Hepatocyte (in vitro differentiated cells): ENCODE measurements at regions not wholly inside any gene's neighbourhood (a gene's known extent, or its start where the extent isn't known, plus 50 kb on each side); places are given as distances from the start of the nearest gene placed in this dataset.

ENCODE experiments used
- DNase-seq: peaks from one replicate; pipeline ENCODE4 v3.0.0-alpha.2; 2016; ENCODE audit warnings: low spot score
- H2AFZ ChIP-seq: fragments of 200-600 bp; sonication (generic); 2 replicates; pipeline ENCODE4 v1.6.0; 2016; ENCODE audit warnings: antibody characterized with exemption, mild to moderate bottlenecking
- H3K27ac ChIP-seq: fragments of 200-600 bp; sonication (generic); 2 replicates; pipeline ENCODE4 v1.5.1; 2016; ENCODE audit warnings: mild to moderate bottlenecking
- H3K27me3 ChIP-seq: fragments of 200-600 bp; sonication (generic); 2 replicates; pipeline ENCODE4 v1.6.1; 2016
- H3K36me3 ChIP-seq: fragments of 200-600 bp; sonication (generic); replicated peaks from 2 replicates; pipeline ENCODE4 v1.5.1; 2016; ENCODE audit warnings: low read depth; ENCODE audit not compliant: insufficient read depth
- H3K4me1 ChIP-seq: fragments of 200-600 bp; sonication (generic); 2 replicates; pipeline ENCODE4 v1.5.1; 2016; ENCODE audit warnings: mild to moderate bottlenecking, moderate library complexity; ENCODE audit not compliant: insufficient read depth
- H3K4me2 ChIP-seq: fragments of 200-600 bp; sonication (generic); 2 replicates; pipeline ENCODE4 v1.6.0; 2016
- H3K4me3 ChIP-seq: fragments of 200-600 bp; sonication (generic); 2 replicates; pipeline ENCODE4 v1.5.1; 2016; ENCODE audit warnings: mild to moderate bottlenecking
- H3K79me2 ChIP-seq: fragments of 200-600 bp; sonication (generic); 2 replicates; pipeline ENCODE4 v1.6.0; 2017; ENCODE audit warnings: mild to moderate bottlenecking
- H3K9me2 ChIP-seq: fragments of 200-600 bp; sonication (generic); replicated peaks from 2 replicates; pipeline ENCODE4 v1.6.0; 2017; ENCODE audit warnings: mild to moderate bottlenecking; ENCODE audit not compliant: insufficient read depth
- H3K9me3 ChIP-seq: fragments of 200-600 bp; sonication (generic); 2 replicates; pipeline ENCODE4 v1.5.1; 2016; ENCODE audit warnings: low read depth, mild to moderate bottlenecking
- H4K20me1 ChIP-seq: fragments of 200-600 bp; sonication (generic); 2 replicates; pipeline ENCODE4 v1.6.0; 2016; ENCODE audit warnings: mild to moderate bottlenecking; ENCODE audit not compliant: insufficient read depth, poor library complexity, severe bottlenecking
- EZH2 ChIP-seq: fragments of 200-600 bp; sonication (generic); IDR thresholded peaks from 2 replicates; pipeline ENCODE4 v1.6.1; 2016; ENCODE audit warnings: antibody characterized with exemption, mild to moderate bottlenecking, borderline replicate concordance
- EZH2phosphoT487 ChIP-seq: fragments of 200-600 bp; sonication (generic); IDR thresholded peaks from one replicate; pipeline ENCODE4 v1.6.1; 2018; ENCODE audit warnings: antibody characterized with exemption, mild to moderate bottlenecking, low read depth, moderate library complexity; ENCODE audit not compliant: unreplicated experiment, severe bottlenecking
- WGBS: methylation state at CpG from one replicate; pipeline ENCODE4 v1.1.6; 2016; ENCODE audit warnings: low lambda C conversion rate; ENCODE audit errors: missing lambda C conversion rate; 5-methylcytosine and 5-hydroxymethylcytosine counted together
- TF ChIP-seq, protein P1 (sequence below): fragments of 200-600 bp; sonication (generic); IDR thresholded peaks from 2 replicates; pipeline ENCODE4 v1.5.1; 2016; ENCODE audit warnings: antibody characterized with exemption, mild to moderate bottlenecking; ENCODE audit not compliant: poor library complexity

DNA sequence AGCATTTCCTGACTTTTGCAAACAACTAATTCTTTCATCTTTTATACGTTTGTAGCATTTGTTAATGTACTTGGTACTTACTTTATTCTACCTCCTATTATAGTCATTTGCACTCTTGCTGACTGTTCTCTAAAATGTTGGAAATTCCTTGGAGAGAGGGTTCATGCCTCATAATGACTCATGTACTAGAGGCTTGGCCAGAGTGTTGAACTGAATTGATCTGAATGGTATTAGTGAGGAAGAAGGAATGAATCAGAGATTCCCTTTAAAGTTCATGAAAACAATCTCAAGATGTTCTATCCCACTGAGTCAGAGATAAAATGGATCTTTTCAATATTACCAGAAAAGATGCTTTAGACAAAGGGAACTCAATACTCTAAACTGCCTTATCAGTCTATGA is 383.4 kb downstream of the SEC16B start:
- Histone ChIP-seq H3K9me3 (no peaks in the 10 kb centered on the region), H3K4me1 (peaks cover 9% of the 10 kb centered on the region), H4K20me1 (no peaks in the 10 kb centered on the region), H3K27me3 (no peaks in the 10 kb centered on the region), H3K4me2 (no peak overlapping the region), H3K4me3 (no peak overlapping the region), H3K36me3 (no peaks in the 10 kb centered on the region), H3K27ac (peak overlapping the region; percentile 56), H3K79me2 (no peaks in the 10 kb centered on the region), H3K9me2 (no peaks in the 10 kb centered on the region), H2AFZ (no peak overlapping the region)
- no peak for DNase-seq
- WGBS, result 35% methylated on average over 1 of the region's 1 CpG
- TF ChIP-seq EZH2phosphoT487 (no peak), EZH2 (no peak)
- TF ChIP-seq, protein P1, sequence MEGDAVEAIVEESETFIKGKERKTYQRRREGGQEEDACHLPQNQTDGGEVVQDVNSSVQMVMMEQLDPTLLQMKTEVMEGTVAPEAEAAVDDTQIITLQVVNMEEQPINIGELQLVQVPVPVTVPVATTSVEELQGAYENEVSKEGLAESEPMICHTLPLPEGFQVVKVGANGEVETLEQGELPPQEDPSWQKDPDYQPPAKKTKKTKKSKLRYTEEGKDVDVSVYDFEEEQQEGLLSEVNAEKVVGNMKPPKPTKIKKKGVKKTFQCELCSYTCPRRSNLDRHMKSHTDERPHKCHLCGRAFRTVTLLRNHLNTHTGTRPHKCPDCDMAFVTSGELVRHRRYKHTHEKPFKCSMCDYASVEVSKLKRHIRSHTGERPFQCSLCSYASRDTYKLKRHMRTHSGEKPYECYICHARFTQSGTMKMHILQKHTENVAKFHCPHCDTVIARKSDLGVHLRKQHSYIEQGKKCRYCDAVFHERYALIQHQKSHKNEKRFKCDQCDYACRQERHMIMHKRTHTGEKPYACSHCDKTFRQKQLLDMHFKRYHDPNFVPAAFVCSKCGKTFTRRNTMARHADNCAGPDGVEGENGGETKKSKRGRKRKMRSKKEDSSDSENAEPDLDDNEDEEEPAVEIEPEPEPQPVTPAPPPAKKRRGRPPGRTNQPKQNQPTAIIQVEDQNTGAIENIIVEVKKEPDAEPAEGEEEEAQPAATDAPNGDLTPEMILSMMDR, result no peak

GRCh38 chr1:177585302-177586220 is 384.3 kb downstream of the SEC16B start:
- DNase-seq, result peak; percentile 80
- Histone ChIP-seq H3K36me3 (no peaks in the 10 kb centered on the region), H4K20me1 (no peaks in the 10 kb centered on the region), H2AFZ (no peak overlapping the region), H3K79me2 (no peaks in the 10 kb centered on the region), H3K4me1 (peaks cover 9% of the 10 kb centered on the region), H3K9me3 (no peaks in the 10 kb centered on the region), H3K4me2 (peak overlapping the region; percentile 27), H3K27ac (peak overlapping the region; percentile 82), H3K27me3 (no peaks in the 10 kb centered on the region), H3K9me2 (no peaks in the 10 kb centered on the region), H3K4me3 (no peak overlapping the region)
- TF ChIP-seq EZH2phosphoT487 (no peak), EZH2 (no peak)
- TF ChIP-seq, protein P1, result no peak
- WGBS, result 11% methylated on average over 3 of the region's 3 CpGs

DNA sequence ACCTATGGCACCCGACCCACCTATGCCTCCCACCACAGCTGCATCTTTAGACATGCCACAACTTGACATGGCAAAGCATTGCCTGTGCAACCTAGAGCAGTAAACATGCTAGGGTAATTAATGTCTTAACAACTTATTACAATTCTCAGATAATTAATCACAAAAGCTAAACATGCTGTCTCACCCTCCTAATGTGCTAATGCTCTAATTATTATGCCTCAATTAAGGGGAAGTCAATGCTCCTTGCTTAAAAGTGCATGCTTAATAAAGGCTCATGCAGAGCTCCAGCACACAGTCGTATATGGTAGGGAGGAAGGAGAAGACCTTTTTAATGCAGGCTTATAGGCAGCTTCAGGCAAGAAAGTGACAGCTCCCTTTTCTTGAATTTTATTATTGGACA is 396.0 kb downstream of the SEC16B start:
- no peak overlapping the region for H2AFZ ChIP-seq
- no peak overlapping the region for H3K27ac ChIP-seq
- H3K4me1 ChIP-seq, result no peaks in the 10 kb centered on the region
- 67% methylated on average over 2 of the region's 2 CpGs for WGBS
- DNase-seq, result no peak
- H3K4me2 ChIP-seq, result no peak overlapping the region
- TF ChIP-seq EZH2phosphoT487 (no peak), EZH2 (no peak)
- TF ChIP-seq, protein P1, result no peak
- no peaks in the 10 kb centered on the region for H3K36me3 ChIP-seq
- H4K20me1 ChIP-seq, result no peaks in the 10 kb centered on the region
- no peak overlapping the region for H3K4me3 ChIP-seq
- H3K27me3 ChIP-seq, result no peaks in the 10 kb centered on the region
- H3K9me3 ChIP-seq, result no peaks in the 10 kb centered on the region
- no peaks in the 10 kb centered on the region for H3K79me2 ChIP-seq
- H3K9me2 ChIP-seq, result no peaks in the 10 kb centered on the region
